Coronary artery (tissue), 2 donors: ENCODE measurements at regions not wholly inside any gene's neighbourhood (a gene's known extent, or its start where the extent isn't known, plus 50 kb on each side); places are given as distances from the start of the nearest gene placed in this dataset.

ENCODE experiments used
- DNase-seq: peaks from one replicate; pipeline ENCODE4 v3.0.0-alpha.2; 2017; ENCODE audit warnings: low spot score
- H3K27ac ChIP-seq, 2 donors: fragments of 200-600 bp; sonication (generic); one replicate each; pipeline ENCODE4 v1.5.1; 2016 to 2019
- H3K4me3 ChIP-seq: fragments of 200-600 bp; sonication (generic); 2 replicates; pipeline ENCODE4 v1.5.1; 2016; ENCODE audit warnings: mild to moderate bottlenecking, moderate library complexity
- TF ChIP-seq, protein P1 (sequence below): fragments of 200-600 bp; sonication (generic); IDR thresholded peaks from one replicate; pipeline ENCODE4 v1.5.1; 2019; ENCODE audit warnings: antibody characterized with exemption

DNA sequence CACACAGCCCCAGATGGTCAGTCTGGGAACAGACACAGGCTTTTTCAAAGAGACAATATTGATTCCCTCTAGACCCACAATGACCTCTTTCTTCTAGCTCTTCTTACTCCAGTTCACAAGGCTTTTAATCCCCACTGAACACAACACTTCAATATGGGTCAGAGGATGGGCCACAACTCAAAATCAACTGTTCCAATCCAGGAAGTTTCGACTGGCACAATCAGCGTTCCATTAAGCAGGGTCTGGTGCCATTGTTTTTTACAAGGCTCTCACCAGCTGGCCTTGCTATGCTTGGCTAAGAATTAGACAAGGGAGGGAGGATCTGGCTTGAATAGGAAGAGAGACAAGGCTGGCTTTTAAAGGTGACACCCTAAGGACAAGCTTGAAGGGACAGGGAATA is 199.4 kb upstream of the SLC24A2 start:
- TF ChIP-seq, protein P1, sequence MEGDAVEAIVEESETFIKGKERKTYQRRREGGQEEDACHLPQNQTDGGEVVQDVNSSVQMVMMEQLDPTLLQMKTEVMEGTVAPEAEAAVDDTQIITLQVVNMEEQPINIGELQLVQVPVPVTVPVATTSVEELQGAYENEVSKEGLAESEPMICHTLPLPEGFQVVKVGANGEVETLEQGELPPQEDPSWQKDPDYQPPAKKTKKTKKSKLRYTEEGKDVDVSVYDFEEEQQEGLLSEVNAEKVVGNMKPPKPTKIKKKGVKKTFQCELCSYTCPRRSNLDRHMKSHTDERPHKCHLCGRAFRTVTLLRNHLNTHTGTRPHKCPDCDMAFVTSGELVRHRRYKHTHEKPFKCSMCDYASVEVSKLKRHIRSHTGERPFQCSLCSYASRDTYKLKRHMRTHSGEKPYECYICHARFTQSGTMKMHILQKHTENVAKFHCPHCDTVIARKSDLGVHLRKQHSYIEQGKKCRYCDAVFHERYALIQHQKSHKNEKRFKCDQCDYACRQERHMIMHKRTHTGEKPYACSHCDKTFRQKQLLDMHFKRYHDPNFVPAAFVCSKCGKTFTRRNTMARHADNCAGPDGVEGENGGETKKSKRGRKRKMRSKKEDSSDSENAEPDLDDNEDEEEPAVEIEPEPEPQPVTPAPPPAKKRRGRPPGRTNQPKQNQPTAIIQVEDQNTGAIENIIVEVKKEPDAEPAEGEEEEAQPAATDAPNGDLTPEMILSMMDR = no peak
- Histone ChIP-seq H3K27ac (no peak overlapping the region), H3K4me3 (no peak overlapping the region)
- DNase-seq = no peak

- Histone ChIP-seq H3K27ac (no peak overlapping the region), H3K4me3 (no peak overlapping the region)
- no peak for DNase-seq
- TF ChIP-seq, protein P1 = no peak
Observed at GRCh38 chr9:19985081-19985480, 196.2 kb upstream of the SLC24A2 start.

- TF ChIP-seq, protein P1 = no peak
- no peak overlapping the region for H3K4me3 ChIP-seq
- H3K27ac ChIP-seq = no peak overlapping the region
- no peak for DNase-seq
Observed at GRCh38 chr9:19976226-19976625, 187.4 kb upstream of the SLC24A2 start.

DNA sequence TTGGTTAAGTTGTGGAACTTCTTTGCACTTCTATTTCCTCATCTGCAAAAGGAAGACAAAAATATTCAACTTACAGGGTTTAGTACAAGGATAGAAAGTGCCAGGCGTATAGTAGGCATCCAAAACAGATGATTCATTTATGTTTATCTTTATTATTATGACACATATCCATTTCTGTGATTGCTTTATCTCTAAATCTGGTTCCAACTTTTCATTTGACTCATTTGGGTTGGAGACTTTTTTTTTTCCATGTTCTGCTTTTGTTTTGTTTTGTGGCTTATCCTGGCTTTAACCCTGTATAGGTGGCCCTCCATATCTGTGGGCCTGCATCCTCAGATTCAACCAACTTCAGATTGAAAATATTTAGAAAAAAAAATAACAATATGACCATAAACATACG is 186.7 kb upstream of the SLC24A2 start:
- Histone ChIP-seq H3K27ac (no peak overlapping the region), H3K4me3 (no peak overlapping the region)
- TF ChIP-seq, protein P1 = no peak
- DNase-seq = no peak

DNA sequence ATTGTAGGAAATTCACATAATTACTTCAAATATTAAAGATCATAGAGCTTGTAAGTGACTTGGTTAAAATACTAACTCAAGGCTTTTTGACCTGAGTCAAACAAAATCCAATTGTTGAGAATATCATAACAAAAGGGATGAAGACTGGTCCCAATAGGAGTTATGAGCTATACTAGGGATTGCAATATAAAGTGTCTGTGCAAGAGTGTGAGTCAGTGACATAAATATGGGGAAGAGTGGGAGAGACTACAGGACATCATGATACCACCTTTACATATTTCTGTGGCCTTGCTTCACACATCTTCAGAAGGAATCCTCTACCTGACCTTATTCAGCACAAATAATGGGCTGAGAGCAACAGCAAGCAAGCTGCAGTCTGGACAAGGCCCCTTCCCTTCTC is 180.9 kb upstream of the SLC24A2 start:
- Histone ChIP-seq H3K4me3 (no peak overlapping the region), H3K27ac (no peak overlapping the region)
- TF ChIP-seq, protein P1 = no peak
- no peak for DNase-seq

GRCh38 chr9:19967888-19968459 is 179.1 kb upstream of the SLC24A2 start:
- Histone ChIP-seq H3K4me3 (no peak overlapping the region), H3K27ac (no peak overlapping the region)
- TF ChIP-seq, protein P1 = no peak
- DNase-seq = no peak

GRCh38 chr9:19967216-19967887 is 178.5 kb upstream of the SLC24A2 start:
- H3K27ac ChIP-seq = no peak overlapping the region
- TF ChIP-seq, protein P1 = no peak
- H3K4me3 ChIP-seq = no peak overlapping the region
- DNase-seq = no peak
